ENCODE measurements at regions not wholly inside any gene's neighbourhood (a gene's known extent, or its start where the extent isn't known, plus 50 kb on each side); places are given as distances from the start of the nearest gene placed in this dataset.

- no peaks in the 10 kb centered on the region for H3K27me3 ChIP-seq (replicated peaks; ENCODE audit: control insufficient read depth, insufficient read depth, low read length)
- no peak for DNase-seq (ENCODE audit: extremely low read depth, insufficient read length)
- no peak overlapping the region for H3K4me3 ChIP-seq (replicated peaks; ENCODE audit: low read depth, low read length)
- H3K36me3 ChIP-seq (ENCODE audit: control insufficient read depth, insufficient read depth, low read length) = no peaks in the 10 kb centered on the region
- TF ChIP-seq, protein P1, sequence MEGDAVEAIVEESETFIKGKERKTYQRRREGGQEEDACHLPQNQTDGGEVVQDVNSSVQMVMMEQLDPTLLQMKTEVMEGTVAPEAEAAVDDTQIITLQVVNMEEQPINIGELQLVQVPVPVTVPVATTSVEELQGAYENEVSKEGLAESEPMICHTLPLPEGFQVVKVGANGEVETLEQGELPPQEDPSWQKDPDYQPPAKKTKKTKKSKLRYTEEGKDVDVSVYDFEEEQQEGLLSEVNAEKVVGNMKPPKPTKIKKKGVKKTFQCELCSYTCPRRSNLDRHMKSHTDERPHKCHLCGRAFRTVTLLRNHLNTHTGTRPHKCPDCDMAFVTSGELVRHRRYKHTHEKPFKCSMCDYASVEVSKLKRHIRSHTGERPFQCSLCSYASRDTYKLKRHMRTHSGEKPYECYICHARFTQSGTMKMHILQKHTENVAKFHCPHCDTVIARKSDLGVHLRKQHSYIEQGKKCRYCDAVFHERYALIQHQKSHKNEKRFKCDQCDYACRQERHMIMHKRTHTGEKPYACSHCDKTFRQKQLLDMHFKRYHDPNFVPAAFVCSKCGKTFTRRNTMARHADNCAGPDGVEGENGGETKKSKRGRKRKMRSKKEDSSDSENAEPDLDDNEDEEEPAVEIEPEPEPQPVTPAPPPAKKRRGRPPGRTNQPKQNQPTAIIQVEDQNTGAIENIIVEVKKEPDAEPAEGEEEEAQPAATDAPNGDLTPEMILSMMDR (IDR thresholded peaks at IDR 0.05; ENCODE audit: insufficient read depth, low read length, poor library complexity, severe bottlenecking) = no peak
Observed at GRCh38 chr5:120252839-120253238, 211.3 kb upstream of the PRR16 start.

- no peak for DNase-seq (ENCODE audit: extremely low read depth, insufficient read length)
- TF ChIP-seq, protein P1 (IDR thresholded peaks at IDR 0.05; ENCODE audit: insufficient read depth, low read length, poor library complexity, severe bottlenecking) = no peak
- H3K4me3 ChIP-seq (replicated peaks; ENCODE audit: low read depth, low read length) = no peak overlapping the region
- H3K36me3 ChIP-seq (ENCODE audit: control insufficient read depth, insufficient read depth, low read length) = no peaks in the 10 kb centered on the region
- H3K27me3 ChIP-seq (replicated peaks; ENCODE audit: control insufficient read depth, insufficient read depth, low read length) = no peaks in the 10 kb centered on the region
Observed at GRCh38 chr5:120254385-120254784, 209.7 kb upstream of the PRR16 start.

- no peak overlapping the region for H3K4me3 ChIP-seq (replicated peaks; ENCODE audit: low read depth, low read length)
- H3K36me3 ChIP-seq (ENCODE audit: control insufficient read depth, insufficient read depth, low read length) = no peaks in the 10 kb centered on the region
- H3K27me3 ChIP-seq (replicated peaks; ENCODE audit: control insufficient read depth, insufficient read depth, low read length) = no peaks in the 10 kb centered on the region
- DNase-seq (ENCODE audit: extremely low read depth, insufficient read length) = no peak
- TF ChIP-seq, protein P1 (IDR thresholded peaks at IDR 0.05; ENCODE audit: insufficient read depth, low read length, poor library complexity, severe bottlenecking) = no peak
Observed at GRCh38 chr5:120255214-120255613, 208.9 kb upstream of the PRR16 start.

- TF ChIP-seq, protein P1 (IDR thresholded peaks at IDR 0.05; ENCODE audit: insufficient read depth, low read length, poor library complexity, severe bottlenecking) = no peak
- H3K27me3 ChIP-seq (replicated peaks; ENCODE audit: control insufficient read depth, insufficient read depth, low read length) = no peaks in the 10 kb centered on the region
- no peak overlapping the region for H3K4me3 ChIP-seq (replicated peaks; ENCODE audit: low read depth, low read length)
- no peak for DNase-seq (ENCODE audit: extremely low read depth, insufficient read length)
- H3K36me3 ChIP-seq (ENCODE audit: control insufficient read depth, insufficient read depth, low read length) = no peaks in the 10 kb centered on the region
Observed at GRCh38 chr5:120256376-120256775, 207.7 kb upstream of the PRR16 start.

- H3K4me3 ChIP-seq (replicated peaks; ENCODE audit: low read depth, low read length) = no peak overlapping the region
- DNase-seq (ENCODE audit: extremely low read depth, insufficient read length) = no peak
- no peaks in the 10 kb centered on the region for H3K27me3 ChIP-seq (replicated peaks; ENCODE audit: control insufficient read depth, insufficient read depth, low read length)
- TF ChIP-seq, protein P1 (IDR thresholded peaks at IDR 0.05; ENCODE audit: insufficient read depth, low read length, poor library complexity, severe bottlenecking) = no peak
- no peaks in the 10 kb centered on the region for H3K36me3 ChIP-seq (ENCODE audit: control insufficient read depth, insufficient read depth, low read length)
Observed at GRCh38 chr5:120257358-120257971, 206.6 kb upstream of the PRR16 start.

GRCh38 chr5:120258123-120258522, 206.0 kb upstream of the PRR16 start:
- DNase-seq (ENCODE audit: extremely low read depth, insufficient read length) = no peak
- Histone ChIP-seq H3K4me3 (replicated peaks; ENCODE audit: low read depth, low read length) (no peak overlapping the region), H3K27me3 (replicated peaks; ENCODE audit: control insufficient read depth, insufficient read depth, low read length) (no peaks in the 10 kb centered on the region), H3K36me3 (ENCODE audit: control insufficient read depth, insufficient read depth, low read length) (no peaks in the 10 kb centered on the region)
- TF ChIP-seq, protein P1 (IDR thresholded peaks at IDR 0.05; ENCODE audit: insufficient read depth, low read length, poor library complexity, severe bottlenecking) = no peak

All from GM06990 (cell line).